ENCODE measurements at regions not wholly inside any gene's neighbourhood (a gene's known extent, or its start where the extent isn't known, plus 50 kb on each side); places are given as distances from the start of the nearest gene placed in this dataset.

GRCh38 chr5:147971472-147971871, 65.1 kb upstream of the C5orf46 start:
- TF ChIP-seq, protein P1, sequence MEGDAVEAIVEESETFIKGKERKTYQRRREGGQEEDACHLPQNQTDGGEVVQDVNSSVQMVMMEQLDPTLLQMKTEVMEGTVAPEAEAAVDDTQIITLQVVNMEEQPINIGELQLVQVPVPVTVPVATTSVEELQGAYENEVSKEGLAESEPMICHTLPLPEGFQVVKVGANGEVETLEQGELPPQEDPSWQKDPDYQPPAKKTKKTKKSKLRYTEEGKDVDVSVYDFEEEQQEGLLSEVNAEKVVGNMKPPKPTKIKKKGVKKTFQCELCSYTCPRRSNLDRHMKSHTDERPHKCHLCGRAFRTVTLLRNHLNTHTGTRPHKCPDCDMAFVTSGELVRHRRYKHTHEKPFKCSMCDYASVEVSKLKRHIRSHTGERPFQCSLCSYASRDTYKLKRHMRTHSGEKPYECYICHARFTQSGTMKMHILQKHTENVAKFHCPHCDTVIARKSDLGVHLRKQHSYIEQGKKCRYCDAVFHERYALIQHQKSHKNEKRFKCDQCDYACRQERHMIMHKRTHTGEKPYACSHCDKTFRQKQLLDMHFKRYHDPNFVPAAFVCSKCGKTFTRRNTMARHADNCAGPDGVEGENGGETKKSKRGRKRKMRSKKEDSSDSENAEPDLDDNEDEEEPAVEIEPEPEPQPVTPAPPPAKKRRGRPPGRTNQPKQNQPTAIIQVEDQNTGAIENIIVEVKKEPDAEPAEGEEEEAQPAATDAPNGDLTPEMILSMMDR (IDR thresholded peaks at IDR 0.05; ENCODE audit: insufficient read depth, low read length, missing control alignments): no peak
- DNase-seq (ENCODE audit: low read depth, low spot score): no peak
- POLR2A ChIA-PET: no interaction called here
- CTCF ChIA-PET: no interaction called here
- H3K4me3 ChIP-seq (ENCODE audit: low read depth, low read length): no peak overlapping the region

GRCh38 chr5:147968855-147969254, 62.5 kb upstream of the C5orf46 start:
- ChIA-PET CTCF (no interaction called here), POLR2A (no interaction called here)
- no peak for DNase-seq (ENCODE audit: low read depth, low spot score)
- H3K4me3 ChIP-seq (ENCODE audit: low read depth, low read length): no peak overlapping the region
- TF ChIP-seq, protein P1 (IDR thresholded peaks at IDR 0.05; ENCODE audit: insufficient read depth, low read length, missing control alignments): no peak

GRCh38 chr5:147966829-147967228, 60.5 kb upstream of the C5orf46 start:
- TF ChIP-seq, protein P1 (IDR thresholded peaks at IDR 0.05; ENCODE audit: insufficient read depth, low read length, missing control alignments): no peak

GRCh38 chr5:147966326-147966725, 60.0 kb upstream of the C5orf46 start:
- TF ChIP-seq, protein P1 (IDR thresholded peaks at IDR 0.05; ENCODE audit: insufficient read depth, low read length, missing control alignments): no peak
- POLR2A ChIA-PET: no interaction called here
- no peak for DNase-seq (ENCODE audit: low read depth, low spot score)
- CTCF ChIA-PET: no interaction called here
- no peak overlapping the region for H3K4me3 ChIP-seq (ENCODE audit: low read depth, low read length)

More at GRCh38 chr5:147966829-147967228, 60.5 kb upstream of the C5orf46 start:
- ChIA-PET CTCF (no interaction called here), POLR2A (no interaction called here)
- H3K4me3 ChIP-seq (ENCODE audit: low read depth, low read length): no peak overlapping the region
- no peak for DNase-seq (ENCODE audit: low read depth, low spot score)

DNA sequence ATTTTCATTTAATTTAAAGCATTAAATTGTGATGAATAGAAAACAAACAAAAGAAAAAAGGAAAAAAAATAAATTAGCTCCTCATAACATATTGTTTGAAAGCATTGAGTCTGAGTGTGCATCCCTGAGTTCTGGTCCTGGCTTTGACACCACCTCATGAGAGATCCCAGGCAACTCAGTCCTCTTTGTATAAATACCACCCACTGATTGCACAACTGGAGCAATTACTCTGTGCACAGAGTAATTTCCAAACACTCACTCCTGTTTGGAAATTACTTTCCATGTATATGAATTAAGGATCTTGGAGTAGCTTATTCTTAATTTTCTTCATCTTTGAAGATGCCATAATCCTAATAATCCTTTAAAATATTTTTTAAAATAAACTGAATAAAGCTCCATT, 59.4 kb upstream of the C5orf46 start:
- CTCF ChIA-PET: no interaction called here
- no peak overlapping the region for H3K4me3 ChIP-seq (ENCODE audit: low read depth, low read length)
- TF ChIP-seq, protein P1 (IDR thresholded peaks at IDR 0.05; ENCODE audit: insufficient read depth, low read length, missing control alignments): no peak
- DNase-seq (ENCODE audit: low read depth, low spot score): no peak
- POLR2A ChIA-PET: no interaction called here

DNA sequence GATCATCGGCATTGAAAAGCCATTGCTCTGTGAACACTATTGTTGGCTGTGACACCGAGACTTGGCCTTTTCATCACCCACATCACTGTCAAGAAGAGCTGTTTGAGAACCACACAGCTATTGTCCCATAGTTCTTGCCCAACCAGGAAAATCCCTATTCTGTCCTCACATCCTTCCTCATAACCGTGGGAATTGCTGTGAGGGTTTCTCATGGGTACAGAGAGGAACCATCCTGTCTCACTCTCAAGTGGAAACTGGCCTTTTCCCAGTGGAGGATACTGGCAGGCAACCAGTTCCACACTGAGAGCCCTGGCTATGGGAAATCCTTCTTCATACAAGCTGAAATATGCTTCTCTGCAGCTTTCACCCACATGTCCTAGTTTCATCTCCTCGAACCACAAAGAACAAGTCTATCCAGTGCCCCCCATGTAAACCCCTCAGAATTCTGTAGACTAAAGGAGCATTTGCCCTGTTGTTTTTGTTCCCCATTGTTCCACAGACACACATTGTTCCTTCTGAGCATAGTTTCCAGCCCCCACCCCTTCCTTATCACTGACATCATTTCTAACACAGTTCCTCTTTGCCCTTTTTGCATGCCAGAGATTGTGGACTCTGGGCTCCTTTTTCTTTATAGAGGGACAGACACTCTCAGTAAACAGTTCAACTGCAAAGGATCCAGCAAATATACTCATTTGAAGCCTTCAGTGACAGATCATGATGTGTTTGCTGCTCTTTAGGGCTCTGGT, 57.8 kb upstream of the C5orf46 start:
- H3K4me3 ChIP-seq (ENCODE audit: low read depth, low read length): no peak overlapping the region
- TF ChIP-seq, protein P1 (IDR thresholded peaks at IDR 0.05; ENCODE audit: insufficient read depth, low read length, missing control alignments): no peak
- ChIA-PET CTCF (no interaction called here), POLR2A (no interaction called here)
- DNase-seq (ENCODE audit: low read depth, low spot score): no peak

All from AG04449 (cell line).